ENCODE measurements at regions not wholly inside any gene's neighbourhood (a gene's known extent, or its start where the extent isn't known, plus 50 kb on each side); places are given as distances from the start of the nearest gene placed in this dataset.

DNA sequence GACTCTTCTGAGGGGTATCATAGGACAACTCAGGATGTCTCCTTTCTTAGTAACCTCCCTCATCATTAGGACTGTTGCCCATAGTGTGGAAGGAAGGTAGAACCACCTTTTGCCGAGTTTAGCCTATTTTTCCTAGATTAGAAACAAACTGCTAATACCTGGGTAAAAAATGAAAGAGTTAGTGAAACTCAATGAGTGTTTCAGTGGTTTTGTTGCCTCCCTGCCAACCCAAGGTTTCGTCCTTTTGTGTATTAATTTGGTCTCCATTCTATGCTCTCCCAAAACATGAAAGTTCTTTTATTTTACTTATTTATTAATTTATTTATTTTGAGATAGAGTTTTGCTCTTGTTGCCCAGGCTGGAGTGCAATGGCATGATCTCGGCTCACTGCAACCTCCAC, 174.9 kb upstream of the KCNJ16 start:
- no peak for DNase-seq (ENCODE audit: low spot score)

DNA sequence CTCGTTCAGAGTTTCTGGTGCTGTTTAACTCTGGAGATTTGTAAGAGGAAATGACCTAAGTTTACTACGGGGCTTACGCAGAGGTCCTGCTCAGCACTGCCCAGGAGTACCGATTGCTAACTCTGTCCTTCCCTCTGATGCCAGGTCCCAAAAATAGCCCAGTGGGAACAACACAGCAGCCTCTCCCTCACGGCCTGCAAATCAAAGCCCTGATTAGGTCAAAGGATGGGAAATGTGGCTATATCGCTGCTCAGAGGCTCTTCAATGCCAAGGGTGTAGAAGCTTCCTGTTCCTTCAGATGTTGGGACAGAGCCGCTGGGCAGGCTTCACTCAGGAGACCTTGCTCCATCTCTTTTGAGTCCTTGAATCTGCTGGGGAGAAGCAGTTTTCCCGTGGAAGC, 174.2 kb upstream of the KCNJ16 start:
- DNase-seq (ENCODE audit: low spot score), result no peak

DNA sequence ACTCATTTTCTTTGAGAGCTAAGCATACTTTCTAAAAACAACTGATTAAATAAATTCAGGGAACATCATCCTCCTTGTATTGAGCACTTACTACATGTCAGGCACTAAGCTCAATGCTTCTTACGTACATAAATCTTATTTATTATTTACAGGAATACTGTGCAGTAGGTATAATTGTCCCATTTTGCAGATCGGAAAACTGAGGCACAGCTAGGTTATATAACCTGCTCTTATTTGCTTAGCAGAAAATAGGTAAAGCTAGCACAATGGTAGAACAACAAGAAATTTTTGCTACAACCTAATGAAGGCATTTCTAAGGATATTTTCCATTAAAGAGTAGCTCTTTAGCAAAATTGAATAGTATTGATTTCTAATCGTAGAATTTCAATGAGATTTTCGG, 168.7 kb upstream of the KCNJ16 start:
- no peak for DNase-seq (ENCODE audit: low spot score)

DNA sequence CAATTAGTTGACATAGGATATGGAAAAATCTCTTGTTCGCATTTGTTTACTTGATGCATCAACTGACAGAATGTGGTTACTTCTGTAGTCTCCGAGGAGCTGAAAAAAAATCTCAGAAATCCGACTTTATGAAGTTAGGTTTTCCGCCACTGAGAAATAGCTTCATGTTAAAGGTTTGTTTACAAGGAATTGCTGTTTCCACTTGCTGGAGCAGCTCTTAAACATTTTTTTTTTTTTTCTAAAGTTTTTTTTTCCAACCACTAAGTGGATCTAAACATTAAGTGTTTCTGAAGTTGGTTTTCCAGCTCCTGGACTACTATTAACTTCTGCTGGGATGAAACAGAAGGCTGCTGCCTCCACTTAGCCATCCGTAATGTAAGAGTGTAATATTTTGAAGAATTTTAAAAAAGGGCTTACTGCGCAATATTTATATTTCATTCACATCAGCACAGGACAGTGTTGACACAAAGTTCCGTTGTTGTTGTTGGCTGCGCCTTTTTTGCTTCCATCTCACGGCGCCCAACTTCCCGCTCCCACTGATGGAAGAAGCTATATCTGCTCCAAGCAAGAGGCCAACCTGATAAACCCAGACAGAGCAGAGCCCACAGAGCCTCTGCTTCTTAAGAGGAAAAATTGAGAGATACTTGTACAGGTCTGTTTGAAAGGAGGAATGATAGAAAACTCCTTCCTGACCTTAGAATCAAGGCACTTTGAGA, 167.7 kb upstream of the KCNJ16 start:
- no peak for DNase-seq (ENCODE audit: low spot score)

DNA sequence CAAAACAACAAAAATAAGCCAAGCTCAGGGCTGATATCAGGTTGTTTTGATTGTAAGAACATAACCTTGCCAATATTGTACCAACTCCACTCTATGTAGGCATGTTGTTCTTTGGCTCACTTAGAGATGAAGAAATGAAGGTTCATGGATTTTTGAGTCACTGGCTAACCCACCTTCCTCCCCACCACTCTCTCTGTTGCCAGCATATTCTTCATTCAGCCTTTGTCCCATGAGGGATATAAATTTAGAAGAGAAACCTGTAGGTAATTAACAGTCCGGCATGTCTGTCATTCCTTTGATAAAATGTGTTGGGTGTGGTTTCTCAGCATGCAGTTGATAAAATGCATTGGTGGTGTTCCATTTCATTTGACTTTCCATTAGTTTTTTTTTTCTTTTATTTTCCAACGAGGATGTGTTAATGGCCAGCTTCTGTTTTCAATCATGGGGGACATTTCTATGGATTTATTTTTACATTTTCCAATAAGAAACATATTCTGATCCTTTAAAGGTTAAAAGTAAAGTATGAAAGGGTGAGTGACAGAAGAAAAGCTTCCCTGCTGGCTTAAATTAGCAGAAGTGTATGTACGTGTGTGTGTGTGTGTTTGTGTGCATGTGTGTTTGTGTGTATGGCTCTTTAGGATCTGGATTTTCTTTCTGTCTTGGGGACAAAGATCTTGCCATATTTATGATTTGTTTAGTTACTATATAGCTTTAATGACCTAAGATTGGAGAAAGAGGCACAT, 166.2 kb upstream of the KCNJ16 start:
- DNase-seq (ENCODE audit: low spot score), result no peak

DNA sequence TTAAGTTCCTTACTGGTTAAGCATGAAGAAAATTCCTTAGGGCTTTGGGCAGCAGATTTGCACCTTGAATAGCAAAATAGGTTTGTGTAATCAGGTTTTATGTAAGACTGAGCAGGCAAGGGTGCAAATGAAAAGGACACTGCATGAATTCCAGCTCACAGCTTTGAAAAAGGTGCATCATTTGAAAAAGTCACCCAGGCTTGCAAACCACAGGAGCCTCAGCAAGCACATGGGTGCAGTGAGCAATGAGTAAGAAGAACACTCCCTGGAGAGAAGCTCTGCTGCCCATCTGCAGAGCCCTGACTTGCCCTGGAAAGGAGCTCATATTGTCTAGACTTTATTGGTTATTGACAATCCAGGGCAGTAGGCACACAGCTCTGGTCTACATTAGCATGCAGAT, 165.6 kb upstream of the KCNJ16 start:
- no peak for DNase-seq (ENCODE audit: low spot score)

DNA sequence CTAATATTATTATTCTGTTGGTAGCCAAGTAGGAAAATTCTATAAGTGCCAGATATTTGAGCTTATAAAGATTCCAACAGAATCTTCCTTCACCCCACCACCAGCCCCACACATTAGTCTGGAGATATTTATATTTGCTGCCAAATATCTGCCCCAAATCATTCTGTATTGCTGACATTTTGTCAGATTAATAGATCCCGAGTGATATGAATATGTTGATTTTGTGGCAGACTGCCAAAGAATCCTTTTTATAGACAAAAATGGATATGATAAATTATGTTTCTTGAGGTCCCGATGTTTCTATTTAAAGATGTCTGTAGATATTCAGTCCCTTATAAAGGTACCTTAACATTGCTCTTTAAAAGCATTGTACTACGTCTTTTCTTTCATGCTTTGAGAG, 162.2 kb upstream of the KCNJ16 start:
- no peak for DNase-seq (ENCODE audit: low spot score)

DNA sequence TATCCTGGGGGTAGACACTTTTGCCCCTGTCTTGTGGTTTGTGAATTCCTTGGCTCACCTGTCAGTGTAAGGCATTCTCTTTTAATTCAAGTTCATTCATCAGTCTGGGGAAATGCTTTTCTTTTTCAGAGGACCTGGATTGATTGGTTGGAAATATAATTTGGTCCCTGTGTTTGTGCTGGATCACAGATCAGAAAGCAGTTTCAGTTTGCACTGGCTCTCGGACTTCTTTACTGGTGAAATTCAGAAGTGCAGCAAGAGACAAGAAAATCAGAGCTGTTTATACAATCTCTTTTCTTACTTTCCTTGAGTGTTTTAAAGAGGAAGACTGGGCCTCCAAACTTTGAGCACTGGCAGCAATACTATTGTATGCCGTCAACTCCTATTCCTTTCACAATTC, 161.8 kb upstream of the KCNJ16 start:
- DNase-seq (ENCODE audit: low spot score), result no peak

DNA sequence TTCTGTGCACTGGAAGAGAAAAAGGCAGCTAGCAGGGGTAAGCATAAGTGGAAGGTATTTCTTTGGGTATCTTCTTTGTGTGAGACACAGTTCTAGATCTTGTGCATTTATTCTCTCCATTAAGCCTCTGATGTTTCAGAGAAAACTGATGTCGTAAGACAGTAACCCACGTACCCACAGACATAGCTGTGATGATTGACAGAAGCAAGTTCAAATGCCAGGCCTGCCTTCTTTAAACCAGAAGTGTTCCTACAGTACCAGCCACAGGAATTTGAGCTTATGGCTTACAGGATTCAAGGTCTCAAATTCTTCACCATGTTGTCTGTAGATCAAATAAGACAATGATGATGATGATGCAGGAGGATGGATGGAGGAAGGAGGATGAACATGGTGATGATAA, 161.4 kb upstream of the KCNJ16 start:
- no peak for DNase-seq (ENCODE audit: low spot score)

DNA sequence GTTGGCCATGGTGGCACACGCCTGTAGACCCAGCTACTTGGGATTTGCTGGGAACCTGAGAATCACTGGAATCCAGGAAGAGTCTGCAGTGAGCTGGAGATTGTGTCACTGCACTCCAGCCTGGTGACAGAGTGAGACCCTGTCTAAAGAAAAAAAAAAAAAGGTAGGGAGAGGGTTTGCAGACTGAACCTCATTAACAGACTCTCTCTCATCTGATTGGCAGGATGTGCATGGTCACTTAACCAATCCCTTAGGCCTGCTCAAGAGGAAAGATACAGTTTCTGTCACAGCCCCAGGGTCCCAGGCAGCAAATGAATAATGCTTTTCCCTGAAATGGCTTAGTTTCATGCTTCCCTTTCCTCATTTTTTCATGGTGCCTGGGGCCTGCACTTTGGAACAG, 160.5 kb upstream of the KCNJ16 start:
- DNase-seq (ENCODE audit: low spot score), result no peak

DNA sequence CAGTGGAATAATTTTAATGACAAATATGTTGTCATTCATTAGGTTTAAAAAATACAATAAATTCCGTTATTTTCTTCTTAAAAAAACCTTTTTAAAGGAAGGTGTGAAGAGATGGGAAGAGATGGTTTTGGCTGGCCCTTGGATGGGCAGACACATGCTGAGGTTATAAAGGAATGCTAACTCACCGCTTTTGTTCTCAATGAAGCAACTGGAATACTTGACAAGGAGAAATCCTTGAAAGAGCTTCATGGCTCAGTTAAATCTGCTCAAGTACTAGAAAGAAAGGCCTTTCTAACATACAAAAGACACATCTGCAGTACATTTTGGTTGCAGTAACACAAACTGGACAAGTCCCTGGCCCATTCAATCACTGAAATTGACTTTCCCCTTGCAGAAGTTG, 158.3 kb upstream of the KCNJ16 start:
- DNase-seq (ENCODE audit: low spot score), result no peak

DNA sequence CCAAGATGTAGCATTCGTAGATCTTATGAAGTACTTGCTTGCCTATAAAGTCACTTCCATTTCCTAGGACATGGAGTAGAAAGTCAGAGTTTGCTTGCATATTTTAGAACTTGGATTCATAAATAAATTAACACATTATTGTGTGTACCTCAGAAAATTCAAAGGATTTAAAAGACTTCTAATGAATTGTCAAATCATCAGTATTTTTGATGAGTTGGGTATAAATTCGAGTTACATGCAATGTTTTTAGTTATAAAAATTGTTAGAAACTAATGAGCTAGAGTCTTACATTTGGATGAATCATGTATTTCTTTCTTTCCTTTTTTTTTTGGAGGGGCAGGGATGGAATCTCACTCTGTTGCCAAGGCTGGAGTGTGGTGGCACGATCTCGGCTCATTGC, 156.9 kb upstream of the KCNJ16 start:
- no peak for DNase-seq (ENCODE audit: low spot score)

DNA sequence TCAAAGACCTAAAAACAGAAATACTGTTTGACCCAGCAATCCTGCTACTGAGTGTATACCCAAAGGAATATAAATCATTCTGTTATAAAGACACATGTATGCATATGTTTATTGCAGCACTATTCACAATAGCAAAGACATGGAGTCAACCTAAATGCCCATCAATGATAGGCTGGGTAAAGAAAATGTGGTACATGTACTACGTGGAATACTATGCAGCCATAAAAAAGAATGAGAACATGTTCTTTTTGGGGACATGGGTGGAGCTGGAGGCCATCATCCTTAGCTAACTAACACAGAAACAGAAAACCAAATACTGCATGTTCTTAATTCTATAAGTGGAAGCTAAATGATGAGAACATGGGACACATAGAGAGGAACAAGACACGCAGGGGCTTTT, 155.2 kb upstream of the KCNJ16 start:
- no peak for DNase-seq (ENCODE audit: low spot score)

DNA sequence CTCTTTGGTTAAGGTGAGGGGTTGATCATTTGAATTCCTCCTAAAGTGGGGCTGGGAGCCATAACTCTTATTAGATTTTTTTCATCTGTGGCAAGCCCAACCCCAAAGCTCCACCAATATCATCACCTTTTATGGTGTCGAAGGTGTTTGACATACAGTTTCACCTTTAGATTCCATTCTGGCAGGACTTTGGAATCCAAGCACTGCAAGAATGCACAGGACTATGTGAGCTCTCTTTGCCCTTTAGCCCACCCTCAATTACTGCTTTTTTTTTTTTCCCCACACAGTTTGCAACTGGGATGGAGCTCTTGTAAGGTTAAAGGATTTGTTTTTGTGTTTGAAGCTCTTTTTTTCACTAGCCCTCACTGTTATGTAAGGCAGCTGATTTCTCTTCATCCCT, 154.0 kb upstream of the KCNJ16 start:
- DNase-seq (ENCODE audit: low spot score), result no peak

DNA sequence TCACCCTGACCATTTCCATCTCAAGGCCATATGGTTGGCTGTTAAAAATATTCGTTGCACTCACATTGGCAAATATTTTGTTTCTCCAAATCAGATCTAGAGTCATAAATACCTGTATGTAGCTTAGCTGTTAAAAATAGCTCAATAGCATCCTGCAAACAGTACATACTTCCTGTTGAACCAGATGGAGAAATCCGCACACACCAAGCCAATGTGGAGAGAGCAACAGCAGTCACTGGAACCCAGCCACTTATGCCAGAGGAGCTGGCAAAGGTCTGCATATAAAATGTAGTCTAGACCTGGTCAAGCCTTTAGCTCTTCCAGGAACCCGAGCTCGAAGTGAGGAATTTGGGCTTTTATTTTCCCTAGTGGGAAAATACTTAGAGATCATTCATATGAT, 146.4 kb upstream of the KCNJ16 start:
- DNase-seq (ENCODE audit: low spot score), result no peak

DNA sequence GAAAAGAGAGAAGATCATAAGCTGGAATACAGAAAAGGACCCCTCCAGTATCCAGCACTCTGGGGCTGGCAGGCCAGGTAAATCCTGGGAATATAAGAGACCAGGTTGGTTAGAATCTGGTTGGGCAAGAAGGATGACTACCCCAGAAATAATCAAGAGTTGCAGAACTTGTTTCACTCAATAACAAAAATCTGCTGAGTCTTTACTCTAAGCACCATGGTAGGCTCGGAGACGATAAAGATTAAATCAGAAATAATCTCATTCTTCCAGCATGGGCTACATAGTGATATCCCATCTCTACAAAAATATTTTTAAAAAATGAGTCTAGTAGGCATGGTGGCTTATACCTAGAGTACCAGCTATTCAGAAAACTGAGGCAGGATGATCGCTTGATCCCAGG, 138.0 kb upstream of the KCNJ16 start:
- DNase-seq (ENCODE audit: low spot score), result no peak

DNA sequence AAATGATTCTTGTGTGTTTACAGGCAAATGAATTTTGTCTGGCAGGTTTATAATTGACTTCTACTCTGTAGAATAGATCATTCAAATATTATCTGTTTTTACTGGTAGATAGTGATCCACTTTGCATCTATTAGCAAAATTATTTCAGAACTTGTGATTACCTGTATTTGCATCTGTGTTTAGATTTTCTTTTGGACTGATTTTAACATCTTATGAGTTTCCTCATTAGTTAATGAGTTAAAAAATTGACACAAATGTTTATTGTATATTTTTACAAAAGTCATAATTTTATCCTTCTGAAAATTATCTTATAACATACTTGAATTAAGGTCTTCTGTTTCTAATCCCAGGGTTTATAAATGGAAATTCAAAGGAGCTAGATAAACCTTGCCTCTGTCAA, 132.0 kb upstream of the KCNJ16 start:
- no peak for DNase-seq (ENCODE audit: low spot score)

DNA sequence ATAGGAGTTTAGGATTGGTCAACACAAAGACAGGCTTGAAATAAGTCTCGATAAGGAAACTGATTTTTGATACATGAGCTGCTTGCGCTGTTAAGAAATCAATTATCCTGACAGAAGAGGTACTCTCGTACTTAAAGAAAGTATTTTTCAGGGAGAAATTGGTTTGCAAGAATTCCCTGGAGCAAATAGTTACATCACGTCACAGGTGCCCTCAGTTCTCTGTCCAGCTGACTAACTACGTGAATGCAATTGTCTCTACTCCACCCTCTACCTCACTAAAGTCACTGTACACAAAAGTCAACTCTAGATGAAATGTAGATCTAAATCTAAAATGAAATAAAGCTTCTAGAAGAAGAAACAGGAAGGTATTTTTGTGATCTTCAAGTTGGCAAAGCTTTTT, 130.6 kb upstream of the KCNJ16 start:
- no peak for DNase-seq (ENCODE audit: low spot score)

DNA sequence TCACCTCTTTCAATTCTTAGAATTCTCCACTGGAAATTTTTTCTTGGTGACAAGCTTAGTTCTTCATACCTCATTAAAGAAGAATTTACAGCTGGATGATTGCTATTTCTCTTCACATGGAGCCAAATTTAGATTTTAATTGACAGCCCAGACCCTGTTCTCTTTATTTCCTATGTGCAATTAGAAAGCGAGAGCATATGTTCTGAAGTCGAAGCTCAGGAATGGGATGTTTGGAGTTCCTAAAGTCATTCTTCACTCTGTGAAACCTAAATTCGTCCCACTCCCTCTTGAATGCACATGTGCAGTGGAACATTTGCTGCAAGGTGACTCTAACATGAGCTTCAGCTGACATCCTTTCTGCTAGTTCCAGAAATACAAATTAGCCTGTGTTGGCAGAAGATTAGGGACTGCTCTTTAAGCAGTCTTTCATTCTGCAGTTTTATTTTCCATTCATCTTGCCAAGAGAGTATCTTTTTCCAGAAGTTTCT, 129.3 kb upstream of the KCNJ16 start:
- DNase-seq (ENCODE audit: low spot score), result no peak

DNA sequence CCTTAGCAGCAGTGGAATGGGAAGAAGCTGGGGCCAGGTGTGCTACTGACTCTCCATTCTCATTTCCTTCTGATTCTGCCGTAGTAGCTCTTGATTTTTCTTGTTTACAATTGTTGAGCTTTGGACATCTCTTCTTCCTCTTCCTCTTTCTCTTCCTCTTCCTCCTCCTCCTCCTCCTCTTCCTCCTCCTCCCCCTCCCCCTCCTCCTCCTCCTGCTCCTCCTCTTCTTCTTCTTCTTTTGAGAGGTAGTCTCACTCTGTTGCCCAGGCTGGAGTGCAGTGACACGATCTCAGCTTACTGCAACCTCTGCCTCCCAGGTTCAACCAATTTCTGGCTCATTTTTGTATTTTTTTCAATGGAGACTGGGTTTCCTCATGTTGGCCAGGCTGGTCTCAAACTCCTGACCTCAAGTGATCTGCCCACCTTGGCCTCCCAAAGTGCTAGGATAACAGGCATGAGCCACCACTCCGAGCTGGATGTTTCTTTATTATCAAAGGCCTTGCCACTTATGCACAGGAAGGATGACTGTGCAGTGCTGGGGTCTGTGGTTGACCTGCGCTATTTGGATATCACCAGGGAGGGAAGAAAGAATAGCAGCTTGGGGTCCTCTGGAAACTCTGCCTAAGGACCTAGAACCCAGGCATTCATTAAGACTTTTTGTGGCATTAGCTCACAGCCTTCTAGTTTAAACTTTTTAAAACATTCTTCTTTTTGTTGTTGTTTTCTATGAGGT, 127.8 kb upstream of the KCNJ16 start:
- DNase-seq (ENCODE audit: low spot score), result no peak

DNA sequence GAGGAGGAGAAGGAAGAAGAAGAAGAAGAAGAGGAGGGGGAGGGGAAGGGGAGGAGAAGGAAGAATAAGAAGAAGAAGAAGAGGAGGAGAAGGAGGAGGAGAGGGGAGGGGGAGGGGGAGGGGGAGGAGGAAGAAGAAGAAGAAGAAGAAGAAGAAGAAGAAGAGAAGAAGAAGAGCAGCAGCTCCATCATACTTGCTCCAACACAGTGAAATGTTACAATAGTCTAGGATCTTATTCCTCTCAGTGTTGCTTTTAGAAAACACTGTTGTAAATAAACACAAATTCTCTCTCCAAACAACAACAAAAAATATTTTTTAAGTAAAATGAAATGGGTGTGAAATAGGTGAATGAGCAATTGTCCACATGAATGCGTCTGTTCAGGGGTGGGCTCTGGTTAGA, 126.6 kb upstream of the KCNJ16 start:
- DNase-seq (ENCODE audit: low spot score), result no peak

DNA sequence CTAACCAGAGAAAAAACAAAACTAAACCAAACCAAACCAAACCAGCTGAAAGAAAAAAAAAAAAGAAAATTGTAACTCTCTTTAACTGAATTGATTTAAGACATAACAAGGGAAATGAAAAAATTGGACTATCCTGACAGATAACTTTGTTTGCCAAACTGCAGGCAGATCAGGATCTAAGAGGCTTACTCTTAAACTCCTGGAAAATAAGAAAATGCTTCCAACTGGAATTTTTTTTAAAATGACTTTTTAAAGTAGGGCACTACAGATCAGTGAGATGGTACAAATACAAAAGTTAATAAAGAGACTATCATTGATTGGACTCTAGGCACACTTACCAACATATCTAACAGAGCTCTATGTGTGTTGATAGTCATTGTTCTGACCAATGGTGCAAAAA, 125.5 kb upstream of the KCNJ16 start:
- no peak for DNase-seq (ENCODE audit: low spot score)

Data from hematopoietic multipotent progenitor cell treated with erythropoietin and hydrocortisone succinate and interleukin-3 and kit ligand, for 17 days (in vitro differentiated cells).